Neuron (in vitro differentiated cells): ENCODE measurements at regions not wholly inside any gene's neighbourhood (a gene's known extent, or its start where the extent isn't known, plus 50 kb on each side); places are given as distances from the start of the nearest gene placed in this dataset.

Source experiments
- H2AFZ ChIP-seq: one replicate; pipeline ENCODE4 v1.6.1; 2013; ENCODE audit warnings: low read depth, mild to moderate bottlenecking, inconsistent platforms, low read length, moderate library complexity
- H3K27me3 ChIP-seq: one replicate; pipeline ENCODE4 v1.6.1; 2013; ENCODE audit warnings: low read length; ENCODE audit not compliant: insufficient read depth
- H3K36me3 ChIP-seq: one replicate; pipeline ENCODE4 v1.6.1; 2013; ENCODE audit warnings: low read length; ENCODE audit not compliant: insufficient read depth
- H3K4me1 ChIP-seq: one replicate; pipeline ENCODE4 v1.6.1; 2013; ENCODE audit warnings: low read length; ENCODE audit not compliant: insufficient read depth
- H3K4me3 ChIP-seq: 2 replicates; pipeline ENCODE4 v1.5.1; 2013; ENCODE audit warnings: mild to moderate bottlenecking, low read length, moderate library complexity
- H3K9me3 ChIP-seq: one replicate; pipeline ENCODE4 v1.6.1; 2013; ENCODE audit warnings: low read length

- H3K36me3 ChIP-seq = no peaks in the 10 kb centered on the region
- peaks cover 27% of the 10 kb centered on the region for H3K4me1 ChIP-seq
- H2AFZ ChIP-seq = no peak overlapping the region
- H3K27me3 ChIP-seq = no peaks in the 10 kb centered on the region
- no peaks in the 10 kb centered on the region for H3K9me3 ChIP-seq
- no peak overlapping the region for H3K4me3 ChIP-seq
Observed at GRCh38 chr20:48294196-48294595, 508.9 kb upstream of the SULF2 start.

DNA sequence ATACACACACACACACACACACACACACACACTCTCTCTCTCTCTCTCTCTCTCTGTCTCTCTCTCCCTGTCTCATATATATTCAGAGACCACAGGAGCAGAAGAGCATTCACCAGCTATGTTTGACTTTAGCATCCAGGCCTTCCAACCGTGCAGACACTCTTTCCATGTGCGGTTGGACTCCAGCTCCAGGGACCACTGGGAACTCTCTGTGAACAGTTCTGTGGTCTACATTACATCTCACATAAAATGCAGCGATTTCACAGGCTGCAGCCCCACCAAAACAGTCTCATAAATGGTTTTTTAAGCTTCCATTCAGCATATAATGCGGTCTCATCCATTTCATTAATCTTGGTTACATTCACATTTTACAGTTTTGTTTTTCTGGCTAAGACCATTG lies 508.4 kb upstream of the SULF2 start:
- Histone ChIP-seq H3K4me3 (no peak overlapping the region), H3K36me3 (no peaks in the 10 kb centered on the region), H2AFZ (no peak overlapping the region), H3K9me3 (no peaks in the 10 kb centered on the region), H3K4me1 (peaks cover 23% of the 10 kb centered on the region), H3K27me3 (no peaks in the 10 kb centered on the region)

DNA sequence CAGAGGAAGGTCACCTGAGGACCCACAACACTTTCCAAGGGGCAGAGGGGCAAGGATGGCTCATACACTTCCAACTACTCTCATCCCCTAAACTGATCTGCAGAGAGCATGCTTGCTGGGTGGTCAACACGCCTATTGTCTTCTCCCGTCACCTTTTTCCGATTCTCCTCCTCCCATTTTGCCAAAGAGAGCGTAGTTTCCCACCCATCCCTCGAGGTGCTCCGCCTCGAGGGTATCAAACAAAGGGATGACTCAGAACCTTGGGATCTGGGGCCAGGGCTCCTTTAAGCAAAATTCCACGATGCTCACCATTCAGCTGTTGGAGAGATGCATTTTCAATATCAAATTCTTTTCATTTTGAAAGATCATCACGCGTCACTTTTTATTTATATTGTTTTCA lies 507.5 kb upstream of the SULF2 start:
- H3K27me3 ChIP-seq = no peaks in the 10 kb centered on the region
- no peak overlapping the region for H3K4me3 ChIP-seq
- H3K4me1 ChIP-seq = peaks cover 23% of the 10 kb centered on the region
- no peaks in the 10 kb centered on the region for H3K36me3 ChIP-seq
- no peak overlapping the region for H2AFZ ChIP-seq
- no peaks in the 10 kb centered on the region for H3K9me3 ChIP-seq

- Histone ChIP-seq H3K4me3 (no peak overlapping the region), H3K27me3 (no peaks in the 10 kb centered on the region), H3K9me3 (no peaks in the 10 kb centered on the region), H3K4me1 (peaks cover 31% of the 10 kb centered on the region), H3K36me3 (no peaks in the 10 kb centered on the region), H2AFZ (no peak overlapping the region)
Observed at GRCh38 chr20:48291896-48292295, 506.6 kb upstream of the SULF2 start.

DNA sequence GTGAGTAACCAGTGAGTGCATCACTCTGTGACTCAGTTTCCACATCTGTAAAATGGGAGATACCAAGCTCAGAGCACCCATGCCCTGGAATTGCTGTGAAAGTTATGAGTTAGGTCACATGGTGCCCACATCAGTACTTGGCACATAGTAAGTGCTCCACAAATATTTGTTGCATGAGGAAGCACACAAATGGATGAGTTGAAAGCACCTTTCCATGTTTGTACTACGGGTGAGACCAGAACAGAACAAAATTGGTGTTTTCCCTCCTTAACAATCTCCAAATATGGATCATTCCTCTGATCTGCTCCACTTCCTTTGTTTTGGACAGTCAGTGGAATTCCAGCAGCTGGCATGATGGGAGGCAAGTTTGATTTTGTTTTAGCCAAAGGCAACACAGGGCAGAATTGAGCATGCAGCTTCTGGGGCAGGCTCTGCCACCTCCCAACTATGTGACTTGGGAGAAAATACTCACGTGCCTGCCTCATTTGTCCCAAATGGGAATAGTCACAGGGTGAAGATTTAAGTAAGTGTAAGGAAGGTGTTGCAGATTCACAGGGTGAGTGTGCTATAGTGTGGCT lies 503.7 kb upstream of the SULF2 start:
- no peak overlapping the region for H3K4me3 ChIP-seq
- no peak overlapping the region for H2AFZ ChIP-seq
- H3K9me3 ChIP-seq = no peaks in the 10 kb centered on the region
- no peaks in the 10 kb centered on the region for H3K36me3 ChIP-seq
- H3K4me1 ChIP-seq = peaks cover 23% of the 10 kb centered on the region
- no peaks in the 10 kb centered on the region for H3K27me3 ChIP-seq

DNA sequence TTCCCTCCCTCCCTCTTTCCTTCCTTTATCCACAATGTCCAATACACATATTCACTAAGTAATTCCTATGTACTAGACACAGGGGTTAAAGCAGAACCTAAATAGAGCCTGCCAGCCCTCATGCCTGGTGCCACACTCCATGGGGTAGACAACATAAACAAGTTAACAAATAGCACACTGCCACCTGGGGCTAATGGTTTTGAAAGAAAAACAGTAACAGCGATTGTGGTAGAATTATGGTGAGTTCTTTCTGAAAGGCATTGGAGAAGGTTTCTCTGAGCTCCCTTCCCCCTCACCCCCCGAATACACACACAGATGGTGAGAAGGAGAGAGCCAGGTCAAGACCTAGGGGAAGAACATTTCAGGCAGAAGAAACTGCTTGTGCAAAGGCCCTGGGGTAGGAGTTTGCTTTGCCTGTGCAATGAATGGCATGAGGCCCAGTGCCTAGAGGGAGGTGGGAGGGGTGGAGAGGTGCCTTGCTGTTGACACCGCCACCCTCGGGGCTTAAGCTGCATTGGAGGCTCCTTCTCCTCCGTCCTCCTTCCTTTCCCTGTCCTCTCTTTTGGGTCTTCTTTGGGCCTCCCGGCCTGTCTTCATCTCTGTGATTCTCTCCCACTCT lies 502.4 kb upstream of the SULF2 start:
- no peak overlapping the region for H3K4me3 ChIP-seq
- H3K36me3 ChIP-seq = no peaks in the 10 kb centered on the region
- no peak overlapping the region for H2AFZ ChIP-seq
- H3K27me3 ChIP-seq = no peaks in the 10 kb centered on the region
- no peaks in the 10 kb centered on the region for H3K9me3 ChIP-seq
- peaks cover 23% of the 10 kb centered on the region for H3K4me1 ChIP-seq

- Histone ChIP-seq H3K9me3 (no peaks in the 10 kb centered on the region), H2AFZ (peak overlapping the region; percentile 27), H3K4me3 (no peak overlapping the region), H3K27me3 (no peaks in the 10 kb centered on the region), H3K36me3 (no peaks in the 10 kb centered on the region), H3K4me1 (peaks cover 23% of the 10 kb centered on the region)
Observed at GRCh38 chr20:48287021-48287494, 501.8 kb upstream of the SULF2 start.

- H3K4me3 ChIP-seq = no peak overlapping the region
Observed at GRCh38 chr20:48286601-48287000, 501.3 kb upstream of the SULF2 start.

DNA sequence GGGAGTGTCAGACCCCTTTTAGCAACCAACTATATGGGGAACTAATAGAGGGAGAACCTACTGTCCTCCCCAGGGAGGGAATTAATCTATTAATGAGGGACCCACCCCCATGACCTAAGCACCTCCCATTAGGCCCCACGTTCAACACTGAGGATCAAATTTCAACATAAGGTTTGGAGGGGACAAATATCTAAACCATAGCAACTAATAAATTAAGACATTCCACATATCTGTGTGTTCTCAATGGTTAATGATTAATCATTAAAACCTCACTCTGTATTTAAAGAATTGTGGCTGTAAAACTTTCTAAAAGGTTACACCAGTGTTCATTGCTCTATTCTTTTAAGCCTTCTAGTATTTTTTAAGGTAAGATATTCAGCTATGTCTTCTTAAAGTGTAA lies 500.4 kb upstream of the SULF2 start:
- Histone ChIP-seq H3K9me3 (no peaks in the 10 kb centered on the region), H3K27me3 (no peaks in the 10 kb centered on the region), H2AFZ (no peak overlapping the region), H3K4me3 (no peak overlapping the region), H3K4me1 (peaks cover 23% of the 10 kb centered on the region), H3K36me3 (no peaks in the 10 kb centered on the region)

More at GRCh38 chr20:48286601-48287000, 501.3 kb upstream of the SULF2 start:
- Histone ChIP-seq H3K4me1 (peaks cover 23% of the 10 kb centered on the region), H3K27me3 (no peaks in the 10 kb centered on the region), H3K9me3 (no peaks in the 10 kb centered on the region), H3K36me3 (no peaks in the 10 kb centered on the region), H2AFZ (peak overlapping the region; percentile 27)

- Histone ChIP-seq H3K4me3 (no peak overlapping the region), H3K27me3 (no peaks in the 10 kb centered on the region), H3K36me3 (no peaks in the 10 kb centered on the region), H2AFZ (no peak overlapping the region), H3K4me1 (peaks cover 23% of the 10 kb centered on the region), H3K9me3 (no peaks in the 10 kb centered on the region)
Observed at GRCh38 chr20:48284837-48285236, 499.6 kb upstream of the SULF2 start.

GRCh38 chr20:48284315-48284714 lies 499.0 kb upstream of the SULF2 start:
- H3K27me3 ChIP-seq = no peaks in the 10 kb centered on the region
- H2AFZ ChIP-seq = no peak overlapping the region
- H3K4me1 ChIP-seq = peaks cover 23% of the 10 kb centered on the region
- no peaks in the 10 kb centered on the region for H3K9me3 ChIP-seq
- no peaks in the 10 kb centered on the region for H3K36me3 ChIP-seq
- no peak overlapping the region for H3K4me3 ChIP-seq

DNA sequence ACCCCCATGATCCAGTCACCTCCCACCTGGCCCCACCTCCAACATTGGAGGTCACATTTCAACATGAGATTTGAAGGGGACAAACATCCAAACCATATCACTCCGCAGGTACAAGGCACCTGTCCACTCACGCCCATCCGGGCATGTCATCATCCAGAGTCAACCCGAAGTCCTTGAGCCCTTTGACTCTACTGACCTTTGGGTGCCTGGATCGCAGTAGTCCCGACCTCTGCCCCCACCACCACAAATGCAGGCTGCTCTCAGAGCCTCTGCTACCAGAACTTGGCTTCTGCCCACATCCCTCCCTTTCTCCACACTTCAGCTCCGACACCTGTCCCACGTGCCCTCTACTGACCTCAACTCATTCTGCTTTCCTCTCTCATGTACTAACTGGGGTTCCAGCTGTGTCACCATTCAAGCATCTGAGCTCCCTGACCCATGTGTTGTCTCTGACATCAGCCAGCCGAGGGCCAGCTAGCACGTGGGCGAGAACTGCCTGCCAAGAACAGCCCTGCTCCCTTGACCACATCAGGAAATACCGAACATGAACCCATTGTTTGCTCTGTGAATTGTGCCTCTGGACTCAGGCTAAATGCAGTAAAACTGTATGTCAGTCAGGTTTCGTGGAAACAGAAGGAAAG lies 498.3 kb upstream of the SULF2 start:
- Histone ChIP-seq H3K4me3 (no peak overlapping the region), H3K4me1 (peaks cover 23% of the 10 kb centered on the region), H3K27me3 (no peaks in the 10 kb centered on the region), H2AFZ (no peak overlapping the region), H3K9me3 (no peaks in the 10 kb centered on the region), H3K36me3 (no peaks in the 10 kb centered on the region)

- Histone ChIP-seq H3K4me1 (peaks cover 23% of the 10 kb centered on the region), H3K4me3 (no peak overlapping the region), H2AFZ (no peak overlapping the region), H3K9me3 (no peaks in the 10 kb centered on the region), H3K36me3 (no peaks in the 10 kb centered on the region), H3K27me3 (no peaks in the 10 kb centered on the region)
Observed at GRCh38 chr20:48282591-48283228, 497.4 kb upstream of the SULF2 start.
